Osteocyte (in vitro differentiated cells): ENCODE measurements at regions not wholly inside any gene's neighbourhood (a gene's known extent, or its start where the extent isn't known, plus 50 kb on each side); places are given as distances from the start of the nearest gene placed in this dataset.

Source experiments
- DNase-seq: peaks from one replicate; pipeline ENCODE4 v3.0.0; 2021; ENCODE audit warnings: mixed read lengths; ENCODE audit not compliant: unreplicated experiment; ENCODE audit errors: extremely low spot score
- H3K27ac Mint-ChIP-seq: one replicate; pipeline ENCODE4 v1.8.0; 2021; ENCODE audit warnings: mild to moderate bottlenecking, mixed read lengths; ENCODE audit not compliant: unreplicated experiment
- H3K27me3 Mint-ChIP-seq: one replicate; pipeline ENCODE4 v1.8.0; 2021; ENCODE audit warnings: mixed read lengths; ENCODE audit not compliant: unreplicated experiment
- H3K36me3 Mint-ChIP-seq: one replicate; pipeline ENCODE4 v1.8.0; 2021; ENCODE audit warnings: mixed read lengths; ENCODE audit not compliant: unreplicated experiment
- H3K4me1 Mint-ChIP-seq: one replicate; pipeline ENCODE4 v1.8.0; 2021; ENCODE audit warnings: mixed read lengths; ENCODE audit not compliant: unreplicated experiment
- H3K4me3 Mint-ChIP-seq: one replicate; pipeline ENCODE4 v1.8.0; 2021; ENCODE audit warnings: mild to moderate bottlenecking, moderate library complexity, mixed read lengths; ENCODE audit not compliant: unreplicated experiment
- H3K9me3 Mint-ChIP-seq: one replicate; pipeline ENCODE4 v1.8.0; 2021; ENCODE audit warnings: mixed read lengths; ENCODE audit not compliant: unreplicated experiment
- TF ChIP-seq, protein P1 (sequence below): fragments of 200-600 bp; sonication (generic); IDR thresholded peaks from 2 replicates; pipeline ENCODE4 v1.5.0; 2021; ENCODE audit warnings: antibody characterized with exemption, mild to moderate bottlenecking, moderate library complexity

GRCh38 chr18:60656553-60656952 lies 284.0 kb upstream of the MC4R start:
- DNase-seq = no peak
- Mint-ChIP-seq H3K4me3 (no peak overlapping the region), H3K27me3 (peaks cover 10% of the 10 kb centered on the region), H3K9me3 (no peaks in the 10 kb centered on the region), H3K36me3 (no peaks in the 10 kb centered on the region), H3K27ac (no peak overlapping the region), H3K4me1 (no peaks in the 10 kb centered on the region)
- TF ChIP-seq, protein P1, sequence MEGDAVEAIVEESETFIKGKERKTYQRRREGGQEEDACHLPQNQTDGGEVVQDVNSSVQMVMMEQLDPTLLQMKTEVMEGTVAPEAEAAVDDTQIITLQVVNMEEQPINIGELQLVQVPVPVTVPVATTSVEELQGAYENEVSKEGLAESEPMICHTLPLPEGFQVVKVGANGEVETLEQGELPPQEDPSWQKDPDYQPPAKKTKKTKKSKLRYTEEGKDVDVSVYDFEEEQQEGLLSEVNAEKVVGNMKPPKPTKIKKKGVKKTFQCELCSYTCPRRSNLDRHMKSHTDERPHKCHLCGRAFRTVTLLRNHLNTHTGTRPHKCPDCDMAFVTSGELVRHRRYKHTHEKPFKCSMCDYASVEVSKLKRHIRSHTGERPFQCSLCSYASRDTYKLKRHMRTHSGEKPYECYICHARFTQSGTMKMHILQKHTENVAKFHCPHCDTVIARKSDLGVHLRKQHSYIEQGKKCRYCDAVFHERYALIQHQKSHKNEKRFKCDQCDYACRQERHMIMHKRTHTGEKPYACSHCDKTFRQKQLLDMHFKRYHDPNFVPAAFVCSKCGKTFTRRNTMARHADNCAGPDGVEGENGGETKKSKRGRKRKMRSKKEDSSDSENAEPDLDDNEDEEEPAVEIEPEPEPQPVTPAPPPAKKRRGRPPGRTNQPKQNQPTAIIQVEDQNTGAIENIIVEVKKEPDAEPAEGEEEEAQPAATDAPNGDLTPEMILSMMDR = no peak

DNA sequence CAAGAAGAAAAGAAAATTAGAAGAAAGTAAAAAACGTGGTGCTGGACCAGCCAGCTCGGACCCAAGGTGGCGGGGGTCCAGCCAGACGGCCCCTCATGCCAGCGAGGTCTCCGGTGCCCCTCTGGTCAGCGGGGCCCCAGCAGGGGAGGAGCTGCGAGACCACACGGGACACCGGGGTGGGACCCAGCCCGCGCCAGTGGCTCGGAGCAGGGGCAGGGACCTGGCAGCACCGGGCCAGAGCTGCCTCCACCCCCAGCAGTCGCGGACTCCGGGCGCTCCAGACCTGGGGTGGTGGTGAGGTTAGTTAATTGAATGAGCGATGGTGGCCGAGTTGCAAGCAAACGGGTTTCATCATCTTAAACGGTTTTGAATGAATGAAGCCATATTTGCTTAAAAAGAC lies 289.9 kb upstream of the MC4R start:
- TF ChIP-seq, protein P1 = no peak
- no peak for DNase-seq
- Mint-ChIP-seq H3K27me3 (peaks cover 8% of the 10 kb centered on the region), H3K9me3 (no peaks in the 10 kb centered on the region), H3K4me1 (no peaks in the 10 kb centered on the region), H3K36me3 (no peaks in the 10 kb centered on the region), H3K4me3 (no peak overlapping the region), H3K27ac (no peak overlapping the region)

- Mint-ChIP-seq H3K4me3 (no peak overlapping the region), H3K4me1 (no peaks in the 10 kb centered on the region), H3K9me3 (no peaks in the 10 kb centered on the region), H3K36me3 (no peaks in the 10 kb centered on the region), H3K27ac (no peak overlapping the region), H3K27me3 (peaks cover 8% of the 10 kb centered on the region)
- TF ChIP-seq, protein P1 = no peak
- no peak for DNase-seq
Measured at GRCh38 chr18:60663060-60663989, 290.8 kb upstream of the MC4R start.

- Mint-ChIP-seq H3K9me3 (no peaks in the 10 kb centered on the region), H3K27me3 (peaks cover 15% of the 10 kb centered on the region), H3K4me1 (no peaks in the 10 kb centered on the region), H3K36me3 (no peaks in the 10 kb centered on the region), H3K27ac (no peak overlapping the region), H3K4me3 (no peak overlapping the region)
- DNase-seq = no peak
- TF ChIP-seq, protein P1 = no peak
Measured at GRCh38 chr18:60664736-60665135, 292.2 kb upstream of the MC4R start.

GRCh38 chr18:60667016-60667415 lies 294.4 kb upstream of the MC4R start:
- H3K36me3 Mint-ChIP-seq = no peaks in the 10 kb centered on the region
- no peaks in the 10 kb centered on the region for H3K4me1 Mint-ChIP-seq
- no peaks in the 10 kb centered on the region for H3K9me3 Mint-ChIP-seq
- no peak overlapping the region for H3K27ac Mint-ChIP-seq
- no peak overlapping the region for H3K4me3 Mint-ChIP-seq
- peaks cover 14% of the 10 kb centered on the region for H3K27me3 Mint-ChIP-seq
- no peak for DNase-seq
- TF ChIP-seq, protein P1 = no peak
